ENCODE measurements at regions not wholly inside any gene's neighbourhood (a gene's known extent, or its start where the extent isn't known, plus 50 kb on each side); places are given as distances from the start of the nearest gene placed in this dataset.
"Not testable (repeated sequence)": the region's sequence is repeated elsewhere in the genome, so short reads cannot be mapped to it uniquely, and the experiment has no call there.

- WGBS (ENCODE audit: insufficient coverage, low coverage, low lambda C conversion rate, missing lambda C conversion rate): 5% methylated on average over 2 of the region's 2 CpGs
- no peaks in the 10 kb centered on the region for H3K4me1 ChIP-seq
- intact Hi-C loops (cut with DNase I): no loop called here
- no peaks in the 10 kb centered on the region for H3K27me3 ChIP-seq
- no peaks in the 10 kb centered on the region for H3K9me3 ChIP-seq
- no peak for TF ChIP-seq CTCF (IDR thresholded peaks at IDR 0.05)
- H3K27ac ChIP-seq: no peak overlapping the region
- ATAC-seq: no peak
- H3K4me3 ChIP-seq: no peak overlapping the region
- no peak for DNase-seq
- H3K36me3 ChIP-seq: no peaks in the 10 kb centered on the region
Observed at GRCh38 chr4:85051526-85051925, 85.0 kb upstream of the WDFY3 start.

GRCh38 chr4:85054925-85055324 lies 88.4 kb upstream of the WDFY3 start:
- H3K9me3 ChIP-seq; DNase-seq; H3K36me3 ChIP-seq; H3K27me3 ChIP-seq; H3K4me1 ChIP-seq; ATAC-seq; intact Hi-C loops (cut with DNase I); H3K27ac ChIP-seq; H3K4me3 ChIP-seq: not testable (repeated sequence)
- WGBS (ENCODE audit: insufficient coverage, low coverage, low lambda C conversion rate, missing lambda C conversion rate): 40% methylated on average over 2 of the region's 3 CpGs

GRCh38 chr4:85058551-85058950 lies 92.1 kb upstream of the WDFY3 start:
- Histone ChIP-seq H3K4me1 (no peaks in the 10 kb centered on the region), H3K4me3 (no peak overlapping the region), H3K27ac (no peak overlapping the region), H3K27me3 (no peaks in the 10 kb centered on the region), H3K9me3 (no peaks in the 10 kb centered on the region), H3K36me3 (no peaks in the 10 kb centered on the region)
- no peak for ATAC-seq
- TF ChIP-seq POLR2A (IDR thresholded peaks at IDR 0.05): no peak
- no peak for TF ChIP-seq CTCF (IDR thresholded peaks at IDR 0.05)
- WGBS (ENCODE audit: insufficient coverage, low coverage, low lambda C conversion rate, missing lambda C conversion rate): 69% methylated on average over 3 of the region's 3 CpGs
- intact Hi-C loops (cut with DNase I): no loop called here
- no peak for DNase-seq

GRCh38 chr4:85061974-85062373 lies 95.5 kb upstream of the WDFY3 start:
- Histone ChIP-seq H3K9me3 (no peaks in the 10 kb centered on the region), H3K27ac (no peak overlapping the region), H3K4me3 (no peak overlapping the region), H3K4me1 (no peaks in the 10 kb centered on the region), H3K27me3 (no peaks in the 10 kb centered on the region), H3K36me3 (no peaks in the 10 kb centered on the region)
- intact Hi-C loops (cut with DNase I): no loop called here
- no peak for ATAC-seq
- DNase-seq: no peak
- WGBS (ENCODE audit: insufficient coverage, low coverage, low lambda C conversion rate, missing lambda C conversion rate): 50% methylated on average over 1 of the region's 1 CpG
- TF ChIP-seq POLR2A (IDR thresholded peaks at IDR 0.05): no peak
- TF ChIP-seq CTCF (IDR thresholded peaks at IDR 0.05): no peak

- no peak for TF ChIP-seq POLR2A (IDR thresholded peaks at IDR 0.05)
- intact Hi-C loops (cut with DNase I): no loop called here
- Histone ChIP-seq H3K27me3 (no peaks in the 10 kb centered on the region), H3K9me3 (no peaks in the 10 kb centered on the region), H3K4me1 (no peaks in the 10 kb centered on the region), H3K36me3 (no peaks in the 10 kb centered on the region), H3K4me3 (no peak overlapping the region), H3K27ac (no peak overlapping the region)
- ATAC-seq (no peak), DNase-seq (no peak)
Observed at GRCh38 chr4:85062466-85062865, 96.0 kb upstream of the WDFY3 start.

GRCh38 chr4:85067342-85067741 lies 100.9 kb upstream of the WDFY3 start:
- WGBS (ENCODE audit: insufficient coverage, low coverage, low lambda C conversion rate, missing lambda C conversion rate): 64% methylated on average over 2 of the region's 2 CpGs
- ATAC-seq: no peak

More at GRCh38 chr4:85067342-85067741, 100.9 kb upstream of the WDFY3 start:
- Histone ChIP-seq H3K27ac (no peak overlapping the region), H3K4me1 (no peaks in the 10 kb centered on the region), H3K9me3 (no peaks in the 10 kb centered on the region), H3K36me3 (no peaks in the 10 kb centered on the region), H3K27me3 (no peaks in the 10 kb centered on the region), H3K4me3 (no peak overlapping the region)
- TF ChIP-seq CTCF (IDR thresholded peaks at IDR 0.05): no peak
- TF ChIP-seq POLR2A (IDR thresholded peaks at IDR 0.05): no peak
- intact Hi-C loops (cut with DNase I): no loop called here
- no peak for DNase-seq

Data from right lobe of liver (tissue), 6 donors.